RWPE2 (cell line): ENCODE measurements at regions not wholly inside any gene's neighbourhood (a gene's known extent, or its start where the extent isn't known, plus 50 kb on each side); places are given as distances from the start of the nearest gene placed in this dataset.

Experiments
- ATAC-seq: fragments of 200-7000 bp; cut with Tn5 transposase; 3 replicates; pipeline ENCODE4 v1.9.1; 2021; ENCODE audit warnings: low read depth
- DNase-seq: peaks from one replicate; pipeline ENCODE4 v3.0.0-alpha.2; 2020; ENCODE audit warnings: low spot score
- H3K27ac ChIP-seq: fragments of 450-650 bp; 2 replicates; pipeline ENCODE4 v1.5.1; 2017; ENCODE audit warnings: mild to moderate bottlenecking; ENCODE audit not compliant: poor library complexity, severe bottlenecking
- H3K27me3 ChIP-seq: fragments of 250-450 bp; sonication (Bioruptor Pico); 2 replicates; pipeline ENCODE4 v1.5.1; 2021; ENCODE audit warnings: mild to moderate bottlenecking, moderate library complexity; ENCODE audit not compliant: insufficient read depth, poor library complexity, severe bottlenecking
- H3K36me3 ChIP-seq: fragments of 250-450 bp; sonication (Bioruptor Pico); 2 replicates; pipeline ENCODE4 v1.5.1; 2020; ENCODE audit warnings: low read depth, mild to moderate bottlenecking, moderate library complexity
- H3K4me1 ChIP-seq: fragments of 250-450 bp; sonication (Bioruptor Pico); 2 replicates; pipeline ENCODE4 v1.5.1; 2021; ENCODE audit warnings: mild to moderate bottlenecking, moderate library complexity; ENCODE audit not compliant: insufficient read depth, poor library complexity, severe bottlenecking
- H3K4me3 ChIP-seq: fragments of 250-450 bp; sonication (Bioruptor Pico); 2 replicates; pipeline ENCODE4 v1.5.1; 2021; ENCODE audit warnings: mild to moderate bottlenecking, moderate library complexity; ENCODE audit not compliant: severe bottlenecking
- H3K9me3 ChIP-seq: fragments of 250-450 bp; sonication (Bioruptor Pico); 2 replicates; pipeline ENCODE4 v1.5.1; 2021; ENCODE audit warnings: mild to moderate bottlenecking, moderate library complexity; ENCODE audit not compliant: severe bottlenecking
- TF ChIP-seq, protein P1 (sequence below): fragments of 450-650 bp; IDR thresholded peaks from one replicate; pipeline ENCODE4 v1.5.1; 2017; ENCODE audit warnings: mild to moderate bottlenecking, moderate library complexity; ENCODE audit not compliant: poor library complexity, severe bottlenecking

DNA sequence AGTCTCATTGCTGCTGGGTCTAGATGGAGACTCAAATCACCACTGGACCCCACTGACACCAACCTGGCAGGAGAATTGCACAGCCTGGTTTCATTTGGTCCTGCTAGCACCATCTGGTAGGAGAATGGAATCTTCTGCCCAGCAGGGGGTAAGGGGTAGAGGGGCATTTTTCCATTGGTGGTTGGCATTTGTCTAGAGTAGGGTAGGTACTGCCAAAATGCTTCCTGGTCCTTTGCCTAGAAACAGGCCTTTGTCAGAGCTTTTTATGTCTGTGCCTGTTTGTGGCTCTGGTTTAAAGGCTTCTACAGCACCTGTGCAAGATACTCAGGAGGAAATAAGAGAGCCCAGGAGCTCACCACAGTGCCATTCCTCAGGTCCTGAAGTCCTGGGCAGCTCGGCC is 121.3 kb downstream of the KCTD12 start:
- Histone ChIP-seq H3K36me3 (no peaks in the 10 kb centered on the region), H3K27me3 (no peaks in the 10 kb centered on the region), H3K9me3 (no peaks in the 10 kb centered on the region), H3K4me1 (no peaks in the 10 kb centered on the region), H3K27ac (no peak overlapping the region), H3K4me3 (no peak overlapping the region)
- no peak for DNase-seq
- ATAC-seq, result no peak
- TF ChIP-seq, protein P1, sequence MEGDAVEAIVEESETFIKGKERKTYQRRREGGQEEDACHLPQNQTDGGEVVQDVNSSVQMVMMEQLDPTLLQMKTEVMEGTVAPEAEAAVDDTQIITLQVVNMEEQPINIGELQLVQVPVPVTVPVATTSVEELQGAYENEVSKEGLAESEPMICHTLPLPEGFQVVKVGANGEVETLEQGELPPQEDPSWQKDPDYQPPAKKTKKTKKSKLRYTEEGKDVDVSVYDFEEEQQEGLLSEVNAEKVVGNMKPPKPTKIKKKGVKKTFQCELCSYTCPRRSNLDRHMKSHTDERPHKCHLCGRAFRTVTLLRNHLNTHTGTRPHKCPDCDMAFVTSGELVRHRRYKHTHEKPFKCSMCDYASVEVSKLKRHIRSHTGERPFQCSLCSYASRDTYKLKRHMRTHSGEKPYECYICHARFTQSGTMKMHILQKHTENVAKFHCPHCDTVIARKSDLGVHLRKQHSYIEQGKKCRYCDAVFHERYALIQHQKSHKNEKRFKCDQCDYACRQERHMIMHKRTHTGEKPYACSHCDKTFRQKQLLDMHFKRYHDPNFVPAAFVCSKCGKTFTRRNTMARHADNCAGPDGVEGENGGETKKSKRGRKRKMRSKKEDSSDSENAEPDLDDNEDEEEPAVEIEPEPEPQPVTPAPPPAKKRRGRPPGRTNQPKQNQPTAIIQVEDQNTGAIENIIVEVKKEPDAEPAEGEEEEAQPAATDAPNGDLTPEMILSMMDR, result no peak

DNA sequence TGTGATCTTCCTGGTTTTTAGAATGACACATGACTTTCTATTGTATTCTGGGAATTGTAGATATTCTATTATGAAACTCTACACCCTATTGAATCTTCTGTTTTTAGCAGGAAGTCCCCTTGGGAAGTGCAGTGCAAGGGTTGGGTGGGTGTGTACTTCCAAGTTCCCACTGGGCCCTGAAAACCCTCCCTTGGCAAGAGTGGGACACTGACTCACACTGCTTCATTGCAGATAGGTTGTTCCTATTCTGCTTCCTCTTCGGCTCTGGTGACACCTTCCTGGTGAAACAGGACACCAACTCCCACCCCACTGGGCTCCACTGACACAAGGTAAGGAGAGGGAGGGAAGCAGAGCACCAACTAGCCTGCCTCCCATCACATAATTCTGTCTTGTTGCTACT is 121.8 kb downstream of the KCTD12 start:
- Histone ChIP-seq H3K4me1 (no peaks in the 10 kb centered on the region), H3K4me3 (no peak overlapping the region), H3K36me3 (no peaks in the 10 kb centered on the region), H3K27ac (no peak overlapping the region), H3K27me3 (no peaks in the 10 kb centered on the region), H3K9me3 (no peaks in the 10 kb centered on the region)
- ATAC-seq (peak; percentile 63; the same call in 2 of the 3 replicates), DNase-seq (no peak)
- TF ChIP-seq, protein P1, result no peak

DNA sequence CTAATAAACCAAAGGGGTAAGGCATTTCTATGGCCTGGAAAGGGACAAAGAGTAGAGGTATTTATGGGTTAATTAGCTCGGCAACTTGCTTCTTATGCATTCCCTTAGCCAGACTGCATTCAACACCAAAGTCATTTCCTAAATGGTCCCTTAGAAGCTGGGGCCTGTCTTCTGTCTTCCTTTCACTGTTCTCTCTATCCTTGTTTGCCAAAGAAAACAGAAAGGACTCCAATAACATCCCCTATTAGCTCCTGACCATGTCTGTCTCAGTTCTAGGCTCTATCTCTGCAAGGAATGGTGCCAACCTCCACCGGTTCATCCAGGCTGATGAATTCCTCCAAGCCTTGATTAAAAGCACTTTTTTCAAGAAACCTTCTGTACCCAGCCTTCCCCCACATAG is 123.5 kb downstream of the KCTD12 start:
- H3K36me3 ChIP-seq, result no peaks in the 10 kb centered on the region
- no peaks in the 10 kb centered on the region for H3K9me3 ChIP-seq
- no peak overlapping the region for H3K4me3 ChIP-seq
- ATAC-seq, result no peak
- H3K4me1 ChIP-seq, result no peaks in the 10 kb centered on the region
- no peak for DNase-seq
- no peak overlapping the region for H3K27ac ChIP-seq
- TF ChIP-seq, protein P1, result no peak
- H3K27me3 ChIP-seq, result no peaks in the 10 kb centered on the region

DNA sequence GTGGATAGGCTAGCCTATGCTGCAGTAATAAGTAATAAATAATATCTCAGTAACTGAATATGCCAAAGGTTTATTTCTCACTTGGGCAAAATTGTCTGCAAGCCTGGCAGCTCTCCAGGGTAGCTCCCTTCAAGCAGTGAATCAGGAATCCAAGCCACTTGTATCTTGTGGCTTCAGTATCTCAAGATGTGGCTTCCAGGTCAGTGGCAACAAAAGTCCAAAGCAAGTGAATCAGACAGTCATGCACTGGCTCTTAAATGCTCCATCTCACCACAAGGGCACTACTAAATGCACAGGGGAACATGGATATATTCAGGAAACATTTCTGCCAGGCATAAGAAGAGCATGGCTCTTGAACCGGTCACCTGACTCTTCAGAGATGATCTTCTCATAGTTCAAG is 126.3 kb downstream of the KCTD12 start:
- Histone ChIP-seq H3K9me3 (no peaks in the 10 kb centered on the region), H3K4me3 (no peak overlapping the region), H3K27ac (no peak overlapping the region), H3K4me1 (no peaks in the 10 kb centered on the region), H3K36me3 (no peaks in the 10 kb centered on the region), H3K27me3 (no peaks in the 10 kb centered on the region)
- DNase-seq (no peak), ATAC-seq (no peak)
- TF ChIP-seq, protein P1, result no peak

DNA sequence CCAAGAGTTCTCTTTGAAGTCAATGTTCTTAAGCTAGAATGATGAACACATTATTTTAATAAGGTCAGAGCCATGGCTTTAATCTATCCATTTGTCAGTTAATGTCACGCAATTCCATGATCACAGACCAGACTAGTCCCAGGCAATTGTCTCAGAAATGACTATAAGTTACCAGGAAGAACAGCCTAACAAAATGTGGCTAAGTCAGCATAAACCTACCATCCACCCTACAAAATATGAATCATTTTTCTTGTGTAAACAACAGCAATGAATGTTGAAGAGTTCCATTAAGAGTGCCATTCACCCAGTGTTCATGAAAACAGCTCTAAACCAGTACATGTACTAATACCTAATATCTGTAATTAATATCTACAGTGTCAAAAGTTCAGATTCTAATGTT is 127.5 kb downstream of the KCTD12 start:
- H3K27me3 ChIP-seq, result no peaks in the 10 kb centered on the region
- TF ChIP-seq, protein P1, result no peak
- H3K4me3 ChIP-seq, result no peak overlapping the region
- no peak for ATAC-seq
- H3K27ac ChIP-seq, result no peak overlapping the region
- H3K4me1 ChIP-seq, result peaks cover 4% of the 10 kb centered on the region
- DNase-seq, result no peak
- no peaks in the 10 kb centered on the region for H3K36me3 ChIP-seq
- no peaks in the 10 kb centered on the region for H3K9me3 ChIP-seq
